ENCODE measurements at regions not wholly inside any gene's neighbourhood (a gene's known extent, or its start where the extent isn't known, plus 50 kb on each side); places are given as distances from the start of the nearest gene placed in this dataset.

DNA sequence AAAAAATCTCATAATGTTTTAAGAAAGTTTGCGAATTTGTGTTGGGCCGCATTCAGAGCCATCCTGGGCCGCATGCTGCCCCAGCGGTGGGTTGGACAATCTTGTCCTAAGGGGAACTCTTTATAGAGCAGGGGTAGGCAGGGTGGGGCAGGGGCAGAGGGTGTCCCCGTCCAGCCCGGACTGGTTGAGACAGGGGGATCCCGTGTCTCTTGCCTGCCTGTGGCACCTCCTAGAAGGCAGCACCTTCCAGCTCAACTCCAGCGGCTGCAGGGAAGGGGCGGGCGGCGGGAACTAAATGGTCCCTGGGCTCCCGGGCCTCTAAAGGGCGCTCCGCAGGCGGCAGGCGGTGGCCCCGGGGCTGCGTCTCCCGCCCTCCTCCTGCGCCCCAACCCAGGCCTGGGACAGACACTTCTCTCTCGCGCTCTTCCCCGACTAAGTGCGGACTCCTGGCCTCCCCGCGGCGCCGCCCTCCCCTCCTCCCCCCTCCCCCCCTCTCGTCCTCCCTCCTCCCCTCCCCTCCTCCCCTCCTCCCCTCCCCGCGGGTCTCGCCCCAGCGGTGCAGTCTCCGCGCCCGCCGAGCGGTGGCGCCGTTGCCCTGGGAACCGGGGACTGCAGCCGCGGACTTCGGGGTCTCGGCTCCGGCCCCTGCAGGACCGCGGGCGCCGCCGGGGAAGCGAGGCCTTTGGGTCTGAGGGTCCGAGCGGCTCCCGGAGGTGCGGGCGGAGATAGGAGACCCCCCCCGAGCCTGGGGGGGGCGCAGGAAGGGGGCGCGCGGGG is 132.6 kb downstream of the MRPL36 start:
- DNase-seq = peak; percentile 32

DNA sequence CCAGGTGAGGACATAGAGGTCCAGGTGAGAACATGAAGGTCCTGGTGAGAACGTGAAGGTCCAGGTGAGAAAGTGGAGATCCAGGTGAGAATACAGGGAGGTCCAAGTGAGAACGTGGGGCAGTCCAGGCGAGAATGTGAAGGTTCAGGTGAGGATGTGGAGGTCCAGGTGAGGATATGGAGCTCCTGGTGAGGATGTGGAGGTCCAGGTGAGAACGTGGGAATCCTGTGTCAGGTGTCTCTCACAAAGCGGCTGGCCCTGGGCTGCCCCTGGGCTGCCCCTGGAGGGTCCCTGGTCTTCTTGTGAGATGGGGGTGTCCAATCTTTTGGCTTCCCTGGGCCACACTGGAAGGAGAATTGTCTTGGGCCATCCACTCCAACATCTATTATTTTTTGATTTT is 133.4 kb downstream of the MRPL36 start:
- no peak for DNase-seq

DNA sequence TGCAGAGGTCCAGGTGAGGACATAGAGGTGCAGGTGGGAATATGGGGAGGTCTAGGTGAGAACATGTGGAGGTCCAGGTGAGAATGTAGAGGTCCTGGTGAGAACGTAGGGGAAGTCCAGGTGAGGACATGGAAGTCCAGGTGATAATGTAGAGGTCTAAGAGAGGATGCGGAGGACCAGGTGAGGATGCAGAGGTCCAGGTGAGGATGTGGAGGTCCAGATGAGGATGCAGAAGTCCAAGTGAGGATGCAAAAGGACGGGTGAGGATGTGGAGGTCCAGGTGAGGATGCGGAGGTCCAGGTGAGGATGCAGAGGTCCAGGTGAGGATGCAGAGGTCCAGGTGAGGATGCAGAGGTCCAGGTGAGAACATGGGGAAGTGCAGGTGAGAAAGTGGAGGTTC is 133.8 kb downstream of the MRPL36 start:
- no peak for DNase-seq

DNA sequence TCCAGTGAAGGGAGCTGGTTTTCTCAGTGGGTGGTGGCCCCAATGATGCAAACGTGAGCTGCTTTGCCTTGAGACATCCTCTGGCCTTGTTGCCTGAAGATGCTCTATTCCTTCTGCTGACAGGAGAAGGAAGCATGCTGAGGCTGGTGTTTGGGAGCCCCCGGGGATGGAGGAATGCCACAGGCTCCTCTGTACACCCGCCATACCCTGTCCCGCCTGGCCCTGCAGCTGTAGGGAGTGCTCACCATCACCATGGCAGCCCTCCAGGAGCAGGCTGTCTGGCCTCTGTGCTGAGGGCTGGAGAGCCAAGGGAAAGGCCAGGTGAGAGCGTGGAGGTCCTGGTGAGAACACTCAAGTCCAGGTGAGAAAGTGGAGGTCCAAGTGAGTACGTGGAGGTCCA is 134.4 kb downstream of the MRPL36 start:
- no peak for DNase-seq

DNA sequence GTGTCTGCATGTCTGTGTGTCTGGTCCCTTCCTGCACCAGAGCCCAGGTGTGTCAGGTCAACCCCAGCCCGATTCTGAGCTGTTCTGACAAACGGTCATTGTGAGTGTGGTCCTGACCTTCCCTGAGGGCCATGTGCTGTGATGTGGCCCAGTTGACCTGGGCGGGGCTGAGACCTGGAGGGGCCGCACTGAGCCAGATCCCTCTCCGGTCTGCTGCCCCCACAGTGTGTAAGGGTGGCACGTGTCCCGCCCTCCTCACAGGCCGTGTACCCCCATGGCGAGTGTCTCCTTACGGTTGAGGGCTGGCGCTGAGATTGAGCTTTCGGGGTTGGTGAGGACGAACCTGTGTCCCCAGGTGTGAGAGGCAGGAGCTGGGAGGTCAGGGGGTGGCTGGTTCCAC is 136.5 kb downstream of the MRPL36 start:
- DNase-seq = no peak

DNA sequence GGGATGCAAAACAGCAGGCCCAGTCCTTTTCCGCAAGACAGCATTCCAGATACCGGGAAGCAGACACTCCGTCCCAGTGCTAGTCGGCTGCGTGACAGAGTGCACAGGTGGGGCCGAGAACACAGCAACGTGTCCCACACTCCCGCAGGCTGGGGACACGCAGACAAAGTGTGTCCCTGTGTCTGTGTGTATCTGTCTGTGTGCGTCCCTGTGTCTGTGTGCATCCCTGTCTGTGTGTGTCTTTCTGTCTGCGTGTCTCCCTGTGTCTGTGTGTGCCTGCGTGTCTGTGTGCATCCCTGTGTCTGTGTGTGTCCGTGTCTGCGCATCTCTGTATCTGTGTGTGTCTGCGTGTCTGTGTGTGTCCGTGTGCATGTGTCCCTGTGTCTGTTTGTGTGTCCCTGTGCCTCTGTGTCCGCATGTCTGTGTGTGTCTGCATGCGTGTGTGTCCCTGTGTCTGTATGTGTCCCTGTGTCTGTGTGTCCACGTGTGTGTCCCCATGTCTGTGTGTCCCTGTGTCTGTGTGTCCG is 137.0 kb downstream of the MRPL36 start:
- no peak for DNase-seq

DNA sequence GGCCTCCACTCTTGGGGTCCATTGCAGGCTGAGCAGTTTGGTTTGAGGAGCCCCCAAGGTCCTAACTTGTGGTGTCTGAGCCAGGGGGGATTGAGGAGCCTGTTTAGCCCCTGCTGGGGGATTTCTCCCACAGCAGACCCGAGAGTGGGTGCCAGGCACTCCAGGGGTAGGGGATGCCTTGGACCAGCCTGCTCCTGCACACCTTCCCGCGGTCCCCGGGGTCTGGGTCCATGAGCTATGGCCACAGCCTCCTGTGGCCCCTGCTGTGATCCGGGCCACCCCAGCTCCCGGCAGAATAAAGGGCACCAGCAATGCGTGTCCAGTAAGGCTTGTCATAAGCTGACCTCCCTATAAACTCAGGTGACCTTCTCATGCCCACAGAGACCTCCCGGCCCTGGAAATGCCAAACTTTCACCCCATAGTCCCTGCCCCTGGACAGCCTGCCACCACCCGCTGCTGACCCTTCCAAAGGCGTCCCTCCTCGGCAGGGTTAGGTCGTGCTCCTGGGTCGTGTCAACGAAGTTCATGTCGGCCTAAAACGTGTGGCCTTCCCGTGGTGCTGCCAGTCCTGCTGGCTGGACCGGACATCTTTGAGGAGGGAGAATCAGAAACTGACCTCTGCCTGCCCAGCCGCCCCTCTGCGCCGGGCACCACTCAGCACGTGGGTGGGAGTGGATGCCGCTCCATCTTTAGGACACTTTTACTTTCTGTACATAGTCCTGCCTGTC is 137.6 kb downstream of the MRPL36 start:
- DNase-seq = no peak

DNA sequence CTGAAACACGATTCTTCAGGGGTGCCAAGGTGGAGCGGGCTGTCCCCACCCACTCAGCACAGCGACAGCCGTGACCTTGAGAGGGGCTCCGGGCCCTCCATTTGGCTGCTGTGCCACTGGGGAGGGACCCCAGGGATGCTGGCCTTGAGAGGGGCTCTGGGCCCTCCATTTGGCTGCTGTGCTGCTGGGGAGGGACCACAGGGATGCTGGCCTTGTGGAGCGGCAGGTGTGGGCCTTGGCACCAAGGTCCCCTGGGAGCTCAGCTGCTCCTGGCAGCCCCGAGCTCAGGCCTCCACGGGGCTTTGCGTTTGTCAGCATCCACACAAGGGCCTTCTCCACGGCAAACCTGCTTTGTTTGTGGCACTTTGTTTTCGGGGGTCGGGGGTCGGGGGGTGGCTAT is 137.6 kb upstream of the LPCAT1 start:
- DNase-seq = no peak

DNA sequence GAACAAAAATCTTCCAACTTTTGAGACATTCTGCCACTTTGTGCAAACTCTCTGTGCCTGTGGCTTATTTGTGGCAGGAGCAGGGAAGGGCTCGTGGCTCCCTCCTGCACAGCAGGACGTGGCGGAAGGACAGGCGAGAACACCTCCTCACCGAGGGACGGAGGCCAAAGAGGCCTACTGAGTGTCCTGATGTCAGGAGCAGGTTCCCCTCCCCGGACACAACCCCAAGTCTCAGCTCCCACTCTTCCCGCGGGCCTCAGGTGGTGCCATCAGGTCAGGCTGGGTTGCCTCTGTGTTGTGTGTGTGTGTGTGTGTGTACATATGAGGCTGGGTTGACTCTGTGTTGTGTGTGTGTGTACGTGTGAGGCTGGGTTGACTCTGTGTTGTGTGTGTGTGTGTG is 136.8 kb upstream of the LPCAT1 start:
- DNase-seq = no peak

DNA sequence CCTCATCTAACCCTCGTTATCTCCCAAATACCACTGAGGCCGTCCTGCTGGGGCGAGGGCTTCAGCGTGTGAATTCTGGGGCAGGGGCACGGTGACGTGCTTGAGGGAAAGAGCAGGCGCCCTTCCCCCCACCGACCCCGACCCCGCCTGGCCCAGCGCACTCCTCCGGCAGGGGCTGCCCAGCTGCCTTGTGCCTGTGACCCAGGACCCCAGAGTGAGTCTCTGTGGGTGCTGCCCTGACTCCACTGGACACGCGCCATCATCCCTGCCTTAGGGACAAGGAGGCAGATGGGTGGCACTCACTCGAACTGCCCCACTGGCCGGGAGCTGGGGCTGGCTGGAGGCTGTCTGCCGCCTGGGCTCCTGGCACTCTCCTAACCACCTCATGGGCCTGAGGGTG is 136.2 kb upstream of the LPCAT1 start:
- DNase-seq = no peak

DNA sequence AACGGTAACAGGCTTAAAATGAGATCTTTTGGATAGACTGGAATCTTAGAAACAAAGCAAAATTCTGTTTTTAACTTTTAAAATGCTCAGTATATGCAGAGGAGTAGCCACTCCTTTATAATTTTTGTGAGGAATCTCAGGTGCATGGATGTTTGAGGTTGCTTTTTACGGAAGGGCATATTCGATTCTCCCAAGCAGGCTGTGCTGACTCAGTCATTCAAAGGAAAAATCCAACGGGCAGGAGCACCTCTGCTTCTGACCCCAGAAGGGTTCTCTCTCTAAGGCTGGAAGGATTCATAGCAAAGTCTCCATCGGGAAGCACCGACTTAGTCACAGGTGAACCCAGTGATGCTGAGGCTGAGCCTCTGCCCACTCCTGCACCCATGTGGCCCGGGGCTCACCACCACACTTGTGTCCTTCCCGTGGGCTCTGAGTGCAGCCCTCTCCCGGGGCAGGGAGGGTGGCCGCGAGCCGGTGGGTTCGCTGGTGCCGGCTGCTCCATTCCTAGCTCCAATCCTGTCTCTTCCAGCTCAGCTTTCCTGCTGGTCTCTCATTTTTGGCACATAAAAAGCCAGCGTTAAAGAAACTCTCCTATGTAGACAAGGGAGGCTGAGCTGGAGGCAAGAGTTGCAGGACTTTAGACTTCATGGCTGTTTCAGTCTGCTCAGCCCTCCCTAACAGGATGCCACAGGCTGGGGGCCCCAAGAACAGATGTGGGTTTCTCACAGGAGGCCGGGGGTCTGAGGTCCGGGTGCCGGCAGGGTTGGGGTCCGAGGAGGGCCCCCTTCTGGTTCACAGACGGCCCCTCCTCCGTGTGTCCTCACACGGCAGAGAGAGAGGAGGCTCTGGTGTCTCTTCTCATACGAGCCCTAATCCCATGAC is 135.6 kb upstream of the LPCAT1 start:
- no peak for DNase-seq

DNA sequence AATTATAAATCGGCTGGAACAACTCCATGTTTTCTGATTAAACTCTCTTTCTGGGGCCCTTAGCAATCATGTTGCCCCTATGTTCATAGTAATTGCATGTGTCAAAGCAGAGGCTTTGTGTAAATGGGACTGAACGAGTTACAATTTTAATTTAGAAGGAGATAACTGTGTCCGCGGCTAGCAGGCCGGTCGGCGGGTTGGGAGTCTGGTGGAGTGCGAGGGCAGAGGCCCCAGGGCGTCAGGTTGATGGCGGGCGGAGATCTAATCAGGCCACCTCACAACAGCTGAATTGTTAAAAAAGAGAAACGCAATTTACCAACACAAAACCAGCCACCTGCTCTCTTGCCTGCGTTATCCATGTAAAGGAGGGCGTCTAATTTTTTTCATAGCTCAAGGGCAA is 134.9 kb upstream of the LPCAT1 start:
- no peak for DNase-seq

DNA sequence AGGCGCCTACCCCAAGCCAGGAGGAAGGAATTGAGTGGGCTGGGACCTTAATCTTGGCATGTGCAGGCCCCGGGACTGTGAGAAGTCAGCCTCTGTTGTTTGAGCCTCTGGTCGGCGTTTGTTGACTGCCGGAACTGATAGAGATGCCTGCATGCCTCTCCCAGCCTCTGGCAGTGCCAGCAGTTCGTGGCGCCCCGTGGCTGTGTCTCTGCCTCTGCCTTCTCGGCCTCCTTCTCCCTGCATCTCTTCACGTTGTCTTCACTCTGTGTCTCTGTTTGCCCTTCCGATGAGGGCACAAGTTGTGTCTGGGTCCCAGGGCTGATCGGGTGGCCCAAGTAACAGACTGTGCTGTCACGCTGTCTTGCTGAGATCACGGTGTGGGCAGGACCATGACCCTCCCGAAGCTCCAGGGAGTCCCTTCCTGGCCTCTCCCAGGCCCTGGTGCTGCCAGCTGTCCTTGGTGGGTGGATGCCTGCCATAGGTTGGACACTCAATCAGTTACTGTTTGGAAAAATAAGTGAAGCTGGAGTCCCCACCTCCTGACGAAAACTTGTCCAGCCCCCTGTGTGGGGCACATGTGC is 133.5 kb upstream of the LPCAT1 start:
- DNase-seq = no peak

DNA sequence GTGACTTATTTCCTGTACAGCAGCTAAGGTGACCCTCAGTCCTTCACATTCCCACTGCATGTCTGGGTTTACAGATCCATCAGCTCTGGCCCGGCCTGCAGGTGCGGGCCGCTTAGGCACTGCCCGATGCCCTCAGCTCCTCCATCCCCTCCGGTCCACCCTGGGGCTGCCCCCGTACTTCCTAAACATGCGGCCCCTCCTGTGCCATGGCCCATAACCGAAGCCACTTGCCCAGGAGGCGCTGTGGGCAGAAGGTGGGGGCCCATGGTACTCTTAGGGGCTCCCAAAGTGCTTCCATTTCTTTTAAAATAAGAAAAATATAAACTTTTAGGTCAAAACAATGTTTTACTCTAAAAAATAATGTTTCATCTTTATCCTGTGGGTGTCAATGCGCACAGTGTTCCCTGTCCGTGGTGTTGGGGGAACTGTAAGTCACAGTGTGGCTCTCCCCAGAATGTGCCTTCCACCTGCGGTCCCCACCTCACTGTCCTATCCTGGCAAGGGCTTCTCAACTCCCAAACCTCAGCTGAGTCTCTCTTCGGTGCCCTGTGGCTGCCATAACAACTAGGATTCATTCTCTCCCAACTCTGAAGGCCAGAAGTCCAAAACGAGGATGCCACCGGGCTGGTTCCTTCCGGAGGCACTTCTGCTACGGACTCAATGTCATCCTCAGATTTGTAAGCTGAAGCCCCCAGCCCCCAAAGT is 132.7 kb upstream of the LPCAT1 start:
- DNase-seq = no peak

DNA sequence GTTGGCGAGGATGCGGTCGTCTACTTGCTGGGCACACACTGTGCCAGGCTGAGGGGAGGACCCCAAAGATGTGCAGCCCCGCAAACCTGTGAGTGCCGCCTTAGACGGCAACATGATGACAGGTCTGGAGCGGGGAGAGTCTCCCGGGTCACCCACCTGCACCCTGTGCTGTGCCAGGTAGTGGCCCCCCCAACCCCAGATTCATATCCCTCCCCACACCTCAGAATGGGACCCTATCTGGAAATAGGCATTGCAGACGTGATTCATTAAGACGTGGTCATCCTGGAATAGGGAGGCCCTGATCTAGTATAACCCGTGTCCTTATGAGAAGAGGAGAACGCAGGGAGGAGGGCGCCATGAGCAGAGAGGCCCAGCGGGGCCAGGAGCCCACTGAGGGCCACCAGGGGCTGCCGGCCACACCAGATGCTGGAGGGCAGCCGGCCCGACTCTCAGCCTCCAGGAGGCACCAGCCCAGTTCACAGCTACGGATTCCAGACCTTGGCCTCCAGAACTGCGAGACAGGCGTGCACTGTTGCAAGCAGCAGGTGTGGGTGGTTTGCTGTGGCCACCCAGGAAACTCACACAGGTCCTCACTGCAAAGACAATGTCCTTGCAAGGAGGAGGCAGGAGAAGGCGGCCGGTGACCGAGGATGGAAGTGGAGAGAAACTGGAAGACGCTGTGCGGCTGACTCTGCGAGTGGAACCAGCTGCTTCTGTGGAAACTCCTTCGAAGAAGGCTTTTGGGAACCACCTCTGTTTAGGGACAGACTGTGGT is 131.9 kb upstream of the LPCAT1 start:
- DNase-seq = no peak

DNA sequence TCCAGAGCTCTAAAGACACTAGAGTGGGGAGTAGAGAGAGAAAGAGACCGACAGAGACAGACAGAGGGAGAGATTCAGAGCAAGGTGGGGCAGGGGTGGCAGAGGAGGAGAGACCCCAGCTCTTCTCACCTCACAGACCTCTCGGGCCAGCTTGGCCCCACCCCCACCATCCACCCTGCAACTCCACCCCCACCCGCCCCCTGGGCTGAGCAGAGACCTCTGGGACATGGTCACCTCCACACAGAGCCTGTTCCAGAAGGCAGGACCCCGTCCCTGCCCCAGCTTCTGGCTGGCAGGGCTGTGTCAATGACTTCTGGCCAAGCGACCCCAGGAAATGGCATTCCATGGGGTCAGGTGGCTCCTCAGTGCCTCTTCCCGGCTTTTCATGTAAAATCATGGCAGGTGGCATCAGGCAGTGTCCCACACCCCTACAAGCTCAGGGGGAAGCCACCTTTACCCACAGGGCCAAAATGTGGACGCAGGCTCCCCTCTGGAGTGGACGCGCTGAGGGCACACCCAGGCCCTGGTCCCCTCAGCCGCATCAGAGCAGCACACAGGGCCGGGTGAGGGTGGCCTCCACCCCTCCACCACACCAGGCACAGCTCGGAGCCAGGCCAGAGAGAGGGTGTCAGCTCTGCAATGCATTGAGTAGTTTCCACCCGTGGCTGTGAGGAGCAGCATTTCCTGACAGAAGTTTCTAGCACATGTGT is 131.2 kb upstream of the LPCAT1 start:
- no peak for DNase-seq

DNA sequence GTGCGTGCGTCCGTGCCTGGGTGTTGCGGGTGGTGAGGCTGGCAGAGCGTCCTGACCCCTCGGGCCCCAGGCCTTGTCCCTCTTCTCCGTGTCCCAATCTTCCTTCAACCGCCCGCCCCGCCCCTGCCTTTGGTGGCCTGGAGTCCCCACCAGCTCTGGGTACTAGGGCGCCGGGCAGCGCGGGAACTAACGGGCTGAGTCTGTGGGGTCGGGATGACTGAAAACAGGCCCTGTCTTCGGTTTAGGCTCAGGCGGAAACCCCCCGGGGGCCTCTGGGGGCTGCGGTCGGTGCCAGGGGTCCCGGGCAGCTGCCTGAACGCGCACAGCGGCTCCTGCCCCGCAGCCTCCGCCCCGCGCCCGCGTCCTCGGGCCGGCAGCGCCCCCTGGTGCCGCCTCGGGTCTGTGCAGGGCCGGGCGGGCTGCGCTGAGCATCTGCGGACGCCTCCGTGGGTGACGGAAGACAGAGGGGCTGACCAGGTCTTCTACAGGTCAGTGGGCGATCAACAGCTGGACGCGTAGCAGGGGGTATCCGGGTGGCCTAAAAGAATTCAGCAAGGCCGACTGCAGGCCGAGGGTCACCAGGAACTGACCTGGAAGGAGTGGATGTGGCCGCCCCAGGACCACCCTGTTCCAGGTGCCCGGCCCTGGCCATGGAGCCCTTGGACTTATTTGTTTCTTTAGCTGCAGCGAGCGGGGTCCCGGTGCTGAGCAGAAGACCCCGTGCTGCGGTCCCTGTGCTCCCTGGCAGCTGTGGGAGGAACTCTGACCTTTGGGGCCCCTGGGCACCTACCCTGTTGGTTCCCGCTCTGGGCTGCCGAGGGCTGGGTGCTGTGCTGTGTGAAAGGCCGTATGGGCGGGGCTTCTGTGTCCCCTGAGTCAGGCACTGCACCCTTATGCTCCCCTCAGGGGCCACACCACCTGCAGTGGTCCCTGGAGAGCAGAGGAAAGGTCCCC is 130.2 kb upstream of the LPCAT1 start:
- peak; percentile 37 for DNase-seq

DNA sequence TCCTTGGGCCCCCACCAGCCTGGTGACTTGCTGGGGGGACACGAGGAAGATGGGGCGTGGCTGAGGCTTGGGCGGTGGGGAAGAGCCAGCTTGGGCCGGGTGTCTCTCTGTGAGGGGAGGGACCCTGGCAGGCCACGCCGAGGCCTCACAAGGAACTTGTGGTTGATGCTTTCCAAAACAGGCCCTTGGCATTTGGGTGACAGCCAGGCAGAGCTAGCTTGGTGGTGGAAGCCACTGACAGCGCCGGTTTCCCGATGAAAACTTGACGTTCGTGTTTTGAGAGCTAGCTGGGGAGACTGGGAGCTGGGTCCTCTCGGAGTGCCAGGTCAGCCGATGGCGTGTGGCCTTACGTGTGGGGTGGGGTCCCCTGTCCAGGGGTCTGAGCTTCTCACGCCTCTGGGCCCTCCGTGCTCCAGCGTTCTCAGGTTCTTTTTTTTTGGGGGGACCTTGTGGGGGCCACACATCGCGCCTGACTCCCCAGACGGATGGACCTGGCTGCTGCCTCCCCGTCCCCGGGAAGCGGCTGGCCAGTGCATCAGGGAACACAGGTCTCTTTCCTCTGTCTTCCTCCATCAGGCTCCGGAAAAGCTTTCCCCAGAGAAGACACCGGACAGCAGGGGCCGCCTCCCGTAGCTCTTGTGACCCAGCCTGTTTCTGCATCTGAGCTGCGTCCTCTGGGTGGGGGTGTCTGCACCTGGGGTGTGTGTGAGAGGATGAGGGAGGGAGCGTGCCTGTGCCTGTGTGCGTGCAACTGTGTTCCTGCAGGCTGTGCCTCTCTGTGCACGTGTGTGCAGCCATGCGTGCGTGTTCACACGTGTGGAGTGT is 129.3 kb upstream of the LPCAT1 start:
- DNase-seq = no peak
